ENCODE measurements at regions not wholly inside any gene's neighbourhood (a gene's known extent, or its start where the extent isn't known, plus 50 kb on each side); places are given as distances from the start of the nearest gene placed in this dataset.

DNA sequence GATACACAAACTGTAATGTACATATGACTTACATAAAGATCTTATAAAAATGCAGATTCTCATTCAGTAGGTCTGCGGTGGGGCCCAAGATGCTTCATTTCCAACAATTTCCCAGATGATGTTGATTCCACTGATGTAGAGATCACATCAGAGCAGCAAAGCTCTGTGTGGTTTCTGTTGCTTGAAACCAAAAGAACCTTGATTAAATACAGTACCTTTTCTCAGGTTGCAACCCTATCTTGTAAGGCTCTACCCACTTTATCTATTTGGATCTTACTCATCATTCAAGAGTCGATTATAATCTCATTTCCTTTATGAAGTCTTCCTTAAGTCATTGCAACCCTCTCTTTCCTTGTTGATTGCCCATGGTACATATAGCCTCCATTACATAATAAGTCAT, 816.8 kb downstream of the RPA4 start:
- Histone ChIP-seq H3K9ac (no peak overlapping the region), H3K4me2 (ENCODE audit: unreplicated experiment) (no peak overlapping the region), H3K36me3 (ENCODE audit: low read depth) (no peaks in the 10 kb centered on the region), H3K79me2 (ENCODE audit: insufficient read depth) (no peaks in the 10 kb centered on the region), H3K9me3 (ENCODE audit: low read depth) (no peaks in the 10 kb centered on the region), H3K4me1 (ENCODE audit: insufficient read depth) (no peaks in the 10 kb centered on the region), H3K4me3 (no peak overlapping the region), H3F3A (ENCODE audit: insufficient read depth) (no peaks in the 10 kb centered on the region), H4K20me1 (ENCODE audit: insufficient read depth) (no peaks in the 10 kb centered on the region), H3K27me3 (replicated peaks; ENCODE audit: insufficient read depth) (no peaks in the 10 kb centered on the region), H2AFZ (no peak overlapping the region), H3K27ac (no peak overlapping the region), H3K9me2 (ENCODE audit: insufficient read depth) (no peaks in the 10 kb centered on the region)
- 50 to 62% methylated on average over 2 of the region's 2 CpGs for WGBS, 2 experiments (ENCODE audit: low coverage in 1 of 2, low lambda C conversion rate in 2 of 2, missing lambda C conversion rate in 2 of 2)
- in situ Hi-C loops (cut with MboI), result no loop called here
- DNase-seq, result no peak
- TF ChIP-seq EZH2 (IDR thresholded peaks at IDR 0.05; ENCODE audit: insufficient read depth, poor library complexity, severe bottlenecking), result no peak
- TF ChIP-seq EZH2phosphoT487 (IDR thresholded peaks at IDR 0.05; ENCODE audit: insufficient read depth, low read depth), result no peak

DNA sequence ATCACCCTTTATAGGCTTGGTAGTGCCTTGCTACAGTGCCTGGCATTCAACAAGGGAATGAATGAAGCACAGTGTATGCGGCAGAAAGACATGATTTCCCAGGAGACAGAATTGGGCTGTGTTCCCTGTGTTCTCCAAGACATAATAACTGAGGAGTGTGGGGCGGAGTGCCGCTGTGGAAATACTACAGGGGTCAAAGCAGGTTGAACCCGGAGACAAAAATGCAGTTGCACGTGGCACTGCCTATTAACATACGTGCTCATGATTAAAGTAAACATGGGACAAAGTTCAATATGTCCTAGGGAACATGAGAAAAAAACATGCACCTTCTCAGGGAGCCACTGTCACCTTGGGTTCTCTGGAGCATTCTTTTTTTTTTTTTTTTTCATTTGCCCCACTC, 820.8 kb downstream of the RPA4 start:
- TF ChIP-seq EZH2 (IDR thresholded peaks at IDR 0.05; ENCODE audit: insufficient read depth, poor library complexity, severe bottlenecking), result no peak
- no peak for TF ChIP-seq EZH2phosphoT487 (IDR thresholded peaks at IDR 0.05; ENCODE audit: insufficient read depth, low read depth)
- Histone ChIP-seq H3F3A (ENCODE audit: insufficient read depth) (no peaks in the 10 kb centered on the region), H3K9me3 (ENCODE audit: low read depth) (no peaks in the 10 kb centered on the region), H3K4me3 (no peak overlapping the region), H3K4me1 (ENCODE audit: insufficient read depth) (no peaks in the 10 kb centered on the region), H3K27me3 (replicated peaks; ENCODE audit: insufficient read depth) (no peaks in the 10 kb centered on the region), H3K36me3 (ENCODE audit: low read depth) (no peaks in the 10 kb centered on the region), H3K27ac (no peak overlapping the region), H4K20me1 (ENCODE audit: insufficient read depth) (no peaks in the 10 kb centered on the region), H3K79me2 (ENCODE audit: insufficient read depth) (no peaks in the 10 kb centered on the region), H2AFZ (no peak overlapping the region), H3K9ac (no peak overlapping the region), H3K4me2 (ENCODE audit: unreplicated experiment) (no peak overlapping the region), H3K9me2 (ENCODE audit: insufficient read depth) (no peaks in the 10 kb centered on the region)
- no peak for DNase-seq
- in situ Hi-C loops (cut with MboI), result no loop called here
- WGBS, 2 experiments (ENCODE audit: low coverage in 1 of 2, low lambda C conversion rate in 2 of 2, missing lambda C conversion rate in 2 of 2), result 54 to 57% methylated on average over 6 of the region's 6 CpGs

DNA sequence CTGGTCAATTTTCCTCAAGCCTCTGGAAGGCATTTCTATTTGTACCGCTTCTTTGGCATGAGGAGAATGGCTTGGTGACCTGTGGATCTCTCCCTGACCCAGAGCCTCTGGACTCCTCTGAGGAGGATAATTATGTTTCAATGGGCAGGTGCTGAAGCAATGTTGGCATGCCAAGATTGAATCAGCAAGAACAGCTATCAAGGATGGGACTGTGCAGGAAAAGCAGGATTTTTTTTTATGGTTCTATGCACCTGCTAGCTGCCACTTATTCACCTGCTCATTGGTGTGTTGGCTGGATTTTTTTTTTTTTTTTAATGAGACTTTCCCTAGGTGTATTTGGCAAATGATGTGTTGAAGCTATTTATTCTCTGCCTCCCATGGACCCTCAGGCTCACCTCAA, 821.2 kb downstream of the RPA4 start:
- in situ Hi-C loops (cut with MboI), result no loop called here
- Histone ChIP-seq H3K79me2 (ENCODE audit: insufficient read depth) (no peaks in the 10 kb centered on the region), H2AFZ (no peak overlapping the region), H3K36me3 (ENCODE audit: low read depth) (no peaks in the 10 kb centered on the region), H3K4me3 (no peak overlapping the region), H3K9me3 (ENCODE audit: low read depth) (no peaks in the 10 kb centered on the region), H3K27ac (no peak overlapping the region), H3F3A (ENCODE audit: insufficient read depth) (no peaks in the 10 kb centered on the region), H3K27me3 (replicated peaks; ENCODE audit: insufficient read depth) (no peaks in the 10 kb centered on the region), H3K4me1 (ENCODE audit: insufficient read depth) (no peaks in the 10 kb centered on the region), H3K9me2 (ENCODE audit: insufficient read depth) (no peaks in the 10 kb centered on the region), H3K9ac (no peak overlapping the region), H4K20me1 (ENCODE audit: insufficient read depth) (no peaks in the 10 kb centered on the region), H3K4me2 (ENCODE audit: unreplicated experiment) (no peak overlapping the region)
- TF ChIP-seq EZH2 (IDR thresholded peaks at IDR 0.05; ENCODE audit: insufficient read depth, poor library complexity, severe bottlenecking), result no peak
- TF ChIP-seq EZH2phosphoT487 (IDR thresholded peaks at IDR 0.05; ENCODE audit: insufficient read depth, low read depth), result no peak
- 80 to 89% methylated on average over 1 of the region's 1 CpG for WGBS, 2 experiments (ENCODE audit: low coverage in 1 of 2, low lambda C conversion rate in 2 of 2, missing lambda C conversion rate in 2 of 2)
- DNase-seq, result no peak

DNA sequence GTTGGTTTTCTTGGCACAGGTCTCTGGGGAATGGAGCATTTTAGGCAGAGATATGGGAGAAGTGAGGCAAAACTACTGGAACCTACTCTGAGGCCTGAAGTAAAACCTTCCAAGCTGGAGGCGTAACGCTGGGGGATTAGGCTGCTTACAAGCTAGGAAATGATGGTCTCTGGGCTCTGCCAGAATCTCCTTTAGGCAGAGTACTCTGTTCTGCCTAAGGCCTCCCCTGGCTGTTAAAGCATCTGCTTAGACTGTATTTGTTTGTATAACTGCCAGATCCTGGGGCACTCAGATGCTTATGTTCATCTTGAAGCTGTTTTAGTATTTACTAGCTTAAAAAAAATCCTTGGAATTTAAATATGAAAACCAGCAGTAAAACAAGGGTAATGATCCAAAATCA, 822.2 kb downstream of the RPA4 start:
- TF ChIP-seq EZH2phosphoT487 (IDR thresholded peaks at IDR 0.05; ENCODE audit: insufficient read depth, low read depth) (no peak), EZH2 (IDR thresholded peaks at IDR 0.05; ENCODE audit: insufficient read depth, poor library complexity, severe bottlenecking) (no peak)
- Histone ChIP-seq H3F3A (ENCODE audit: insufficient read depth) (no peaks in the 10 kb centered on the region), H3K36me3 (ENCODE audit: low read depth) (no peaks in the 10 kb centered on the region), H3K4me2 (ENCODE audit: unreplicated experiment) (no peak overlapping the region), H3K9me2 (ENCODE audit: insufficient read depth) (no peaks in the 10 kb centered on the region), H3K79me2 (ENCODE audit: insufficient read depth) (no peaks in the 10 kb centered on the region), H3K9ac (no peak overlapping the region), H3K4me3 (no peak overlapping the region), H3K27me3 (replicated peaks; ENCODE audit: insufficient read depth) (no peaks in the 10 kb centered on the region), H2AFZ (no peak overlapping the region), H3K4me1 (ENCODE audit: insufficient read depth) (no peaks in the 10 kb centered on the region), H4K20me1 (ENCODE audit: insufficient read depth) (no peaks in the 10 kb centered on the region), H3K9me3 (ENCODE audit: low read depth) (no peaks in the 10 kb centered on the region), H3K27ac (no peak overlapping the region)
- DNase-seq, result no peak
- in situ Hi-C loops (cut with MboI), result no loop called here
- 7% methylated on average over 2 of the region's 2 CpGs; no CpG with 5 or more reads in 1 of the 2 experiments for WGBS, 2 experiments (ENCODE audit: low coverage in 1 of 2, low lambda C conversion rate in 2 of 2, missing lambda C conversion rate in 2 of 2)

DNA sequence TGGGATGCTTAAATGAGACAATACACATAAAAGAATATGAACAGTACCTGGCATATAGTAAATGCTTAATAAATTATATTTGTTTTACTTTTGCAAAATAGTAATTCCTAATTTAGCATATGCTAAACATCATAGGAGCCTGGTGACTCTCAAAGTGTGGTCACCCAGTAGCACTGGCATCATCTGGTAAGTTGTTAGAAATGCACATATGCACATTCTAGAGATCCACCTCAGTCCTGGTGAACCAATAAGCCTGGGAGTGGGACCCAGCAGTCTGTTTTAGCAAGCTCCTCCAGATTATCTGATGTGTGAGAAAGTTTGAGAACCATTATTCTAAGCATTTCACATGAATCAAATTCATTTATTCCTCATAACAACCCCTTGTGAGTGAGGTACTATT, 830.4 kb downstream of the RPA4 start:
- no peaks in the 10 kb centered on the region for H3F3A ChIP-seq (ENCODE audit: insufficient read depth)
- H4K20me1 ChIP-seq (ENCODE audit: insufficient read depth), result no peaks in the 10 kb centered on the region
- H2AFZ ChIP-seq, result no peak overlapping the region
- no peak overlapping the region for H3K9ac ChIP-seq
- H3K4me1 ChIP-seq (ENCODE audit: insufficient read depth), result no peaks in the 10 kb centered on the region
- H3K4me3 ChIP-seq, result no peak overlapping the region
- H3K79me2 ChIP-seq (ENCODE audit: insufficient read depth), result no peaks in the 10 kb centered on the region
- TF ChIP-seq EZH2 (IDR thresholded peaks at IDR 0.05; ENCODE audit: insufficient read depth, poor library complexity, severe bottlenecking) (no peak), EZH2phosphoT487 (IDR thresholded peaks at IDR 0.05; ENCODE audit: insufficient read depth, low read depth) (no peak)
- DNase-seq, result no peak
- H3K9me3 ChIP-seq (ENCODE audit: low read depth), result no peaks in the 10 kb centered on the region
- H3K27ac ChIP-seq, result no peak overlapping the region
- no peaks in the 10 kb centered on the region for H3K36me3 ChIP-seq (ENCODE audit: low read depth)
- no peak overlapping the region for H3K4me2 ChIP-seq (ENCODE audit: unreplicated experiment)
- no peaks in the 10 kb centered on the region for H3K9me2 ChIP-seq (ENCODE audit: insufficient read depth)
- no peaks in the 10 kb centered on the region for H3K27me3 ChIP-seq (replicated peaks; ENCODE audit: insufficient read depth)
- in situ Hi-C loops (cut with MboI), result no loop called here

Measured in GM23248 (cell line).